BLaER1 treated with 17β-estradiol and CSF1 and Interleukin-3, amounts not matched to agents 10 nM and 100 nM (cell line): ENCODE measurements at regions not wholly inside any gene's neighbourhood (a gene's known extent, or its start where the extent isn't known, plus 50 kb on each side); places are given as distances from the start of the nearest gene placed in this dataset.
"Not testable (repeated sequence)": the region's sequence is repeated elsewhere in the genome, so short reads cannot be mapped to it uniquely, and the experiment has no call there.

Source experiments
- H3K27ac ChIP-seq, 11 experiments: shearing (Covaris generic); formaldehyde crosslinking; 2 replicates each; pipeline ENCODE4 v1.8.1; 2022
- H3K27me3 ChIP-seq, 11 experiments: shearing (Covaris generic); formaldehyde crosslinking; 2 replicates each; pipeline ENCODE4 v1.8.1; 2022
- H3K36me3 ChIP-seq, 11 experiments: shearing (Covaris generic); formaldehyde crosslinking; 2 replicates each; pipeline ENCODE4 v1.8.1; 2022
- H3K4me1 ChIP-seq, 10 experiments: shearing (Covaris generic); formaldehyde crosslinking; 2 replicates each; pipeline ENCODE4 v1.8.1; 2022
- H3K4me2 ChIP-seq, 11 experiments: shearing (Covaris generic); formaldehyde crosslinking; 2 replicates each; pipeline ENCODE4 v1.8.1; 2022
- H3K4me3 ChIP-seq, 10 experiments: shearing (Covaris generic); formaldehyde crosslinking; 2 replicates each; pipeline ENCODE4 v1.8.1; 2022
- H3K9ac ChIP-seq, 11 experiments: shearing (Covaris generic); formaldehyde crosslinking; 2 replicates each; pipeline ENCODE4 v1.8.1; 2022
- H3K9me3 ChIP-seq, 11 experiments: shearing (Covaris generic); formaldehyde crosslinking; replicated peaks in 1 of 11; 2 replicates each; pipeline ENCODE4 v1.8.1; 2022
- H4K20me1 ChIP-seq, 11 experiments: shearing (Covaris generic); formaldehyde crosslinking; 2 replicates each; pipeline ENCODE4 v1.8.1; 2022
- Cebpa-rat ChIP-seq, 11 experiments: shearing (Covaris generic); IDR thresholded peaks; 2 replicates each; pipeline ENCODE4 v1.8.1; 2022

GRCh38 chr2:13515254-13515653 lies 798.5 kb downstream of the TRIB2 start:
- Histone ChIP-seq H3K4me2 (no peak overlapping the region), H3K27me3 (no peaks in the 10 kb centered on the region), H3K36me3 (no peaks in the 10 kb centered on the region), H3K27ac (no peak overlapping the region), H3K4me1 (no peaks in the 10 kb centered on the region), H4K20me1 (no peaks in the 10 kb centered on the region), H3K4me3 (no peak overlapping the region), H3K9ac (no peak overlapping the region), H3K9me3 (no peaks in the 10 kb centered on the region)
- TF ChIP-seq Cebpa-rat (IDR thresholded peaks at IDR 0.05): no peak

GRCh38 chr2:13522096-13522495 lies 805.4 kb downstream of the TRIB2 start:
- no peak overlapping the region for H3K27ac ChIP-seq
- no peaks in the 10 kb centered on the region for H3K9me3 ChIP-seq
- H3K27me3 ChIP-seq: no peaks in the 10 kb centered on the region
- no peak overlapping the region for H3K9ac ChIP-seq
- no peak overlapping the region for H3K4me3 ChIP-seq
- no peaks in the 10 kb centered on the region for H4K20me1 ChIP-seq
- no peak for TF ChIP-seq Cebpa-rat (IDR thresholded peaks at IDR 0.05)
- H3K36me3 ChIP-seq: no peaks in the 10 kb centered on the region
- H3K4me2 ChIP-seq: no peak overlapping the region
- no peaks in the 10 kb centered on the region for H3K4me1 ChIP-seq

- Histone ChIP-seq H3K27me3 (no peaks in the 10 kb centered on the region), H3K4me1 (no peaks in the 10 kb centered on the region), H3K4me2 (no peak overlapping the region), H3K9ac (no peak overlapping the region), H4K20me1 (no peaks in the 10 kb centered on the region), H3K9me3 (no peaks in the 10 kb centered on the region), H3K4me3 (no peak overlapping the region), H3K27ac (no peak overlapping the region), H3K36me3 (no peaks in the 10 kb centered on the region)
- TF ChIP-seq Cebpa-rat (IDR thresholded peaks at IDR 0.05): no peak
These were observed 806.4 kb downstream of the TRIB2 start for GRCh38 chr2:13522917-13523821.

GRCh38 chr2:13524492-13524891 lies 807.8 kb downstream of the TRIB2 start:
- Histone ChIP-seq H3K36me3 (no peaks in the 10 kb centered on the region), H3K27ac (no peak overlapping the region), H3K4me1 (no peaks in the 10 kb centered on the region), H3K9ac (no peak overlapping the region), H3K4me3 (no peak overlapping the region), H3K9me3 (no peaks in the 10 kb centered on the region), H3K27me3 (no peaks in the 10 kb centered on the region), H4K20me1 (no peaks in the 10 kb centered on the region), H3K4me2 (no peak overlapping the region)
- no peak for TF ChIP-seq Cebpa-rat (IDR thresholded peaks at IDR 0.05)

- H3K4me3 ChIP-seq, H4K20me1 ChIP-seq, H3K27me3 ChIP-seq, H3K9me3 ChIP-seq, H3K9ac ChIP-seq, H3K4me1 ChIP-seq, H3K4me2 ChIP-seq, H3K27ac ChIP-seq, H3K36me3 ChIP-seq: not testable (repeated sequence)
These were observed 815.1 kb downstream of the TRIB2 start for GRCh38 chr2:13531735-13532410.

- not testable (repeated sequence) for H3K27ac ChIP-seq, H3K9ac ChIP-seq, H3K36me3 ChIP-seq, H3K4me3 ChIP-seq, H4K20me1 ChIP-seq, H3K4me1 ChIP-seq, H3K9me3 ChIP-seq, H3K4me2 ChIP-seq, H3K27me3 ChIP-seq
These were observed 816.2 kb downstream of the TRIB2 start for GRCh38 chr2:13532781-13533523.

- no peaks in the 10 kb centered on the region for H4K20me1 ChIP-seq
- no peak overlapping the region for H3K4me3 ChIP-seq
- H3K9ac ChIP-seq: no peak overlapping the region
- H3K27ac ChIP-seq: no peak overlapping the region
- no peaks in the 10 kb centered on the region for H3K27me3 ChIP-seq
- H3K36me3 ChIP-seq: no peaks in the 10 kb centered on the region
- H3K9me3 ChIP-seq: no peaks in the 10 kb centered on the region
- H3K4me1 ChIP-seq: no peaks in the 10 kb centered on the region
- no peak for TF ChIP-seq Cebpa-rat (IDR thresholded peaks at IDR 0.05)
- H3K4me2 ChIP-seq: no peak overlapping the region
These were observed 816.8 kb downstream of the TRIB2 start for GRCh38 chr2:13533524-13533922.

GRCh38 chr2:13536941-13537340 lies 820.2 kb downstream of the TRIB2 start:
- Histone ChIP-seq H3K4me2 (no peak overlapping the region), H3K27ac (no peak overlapping the region), H3K4me1 (no peaks in the 10 kb centered on the region), H3K27me3 (no peaks in the 10 kb centered on the region), H3K4me3 (no peak overlapping the region), H3K36me3 (no peaks in the 10 kb centered on the region), H4K20me1 (no peaks in the 10 kb centered on the region), H3K9me3 (no peaks in the 10 kb centered on the region), H3K9ac (no peak overlapping the region)
- no peak for TF ChIP-seq Cebpa-rat (IDR thresholded peaks at IDR 0.05)

- Histone ChIP-seq H3K9ac (no peak overlapping the region), H3K27ac (no peak overlapping the region)
- no peak for TF ChIP-seq Cebpa-rat (IDR thresholded peaks at IDR 0.05)
These were observed 821.1 kb downstream of the TRIB2 start for GRCh38 chr2:13537771-13538349.

More at GRCh38 chr2:13537771-13538349, 821.1 kb downstream of the TRIB2 start:
- Histone ChIP-seq H3K27me3 (no peaks in the 10 kb centered on the region), H3K36me3 (no peaks in the 10 kb centered on the region), H4K20me1 (no peaks in the 10 kb centered on the region), H3K4me3 (no peak overlapping the region), H3K4me1 (no peaks in the 10 kb centered on the region), H3K4me2 (no peak overlapping the region), H3K9me3 (no peaks in the 10 kb centered on the region)
